GM18907 (cell line): ENCODE measurements at regions not wholly inside any gene's neighbourhood (a gene's known extent, or its start where the extent isn't known, plus 50 kb on each side); places are given as distances from the start of the nearest gene placed in this dataset.
A peak's percentile ranks its signal among the peaks of the same experiment; 100 is the strongest.
"Not testable (repeated sequence)": the region's sequence is repeated elsewhere in the genome, so short reads cannot be mapped to it uniquely, and the experiment has no call there.

Source experiments
- ATAC-seq: cut with Tn5 transposase; IDR thresholded peaks from one replicate; pipeline ENCODE4 v1.9.1; 2021; ENCODE audit warnings: mild to moderate bottlenecking, moderate library complexity; ENCODE audit not compliant: unreplicated experiment

DNA sequence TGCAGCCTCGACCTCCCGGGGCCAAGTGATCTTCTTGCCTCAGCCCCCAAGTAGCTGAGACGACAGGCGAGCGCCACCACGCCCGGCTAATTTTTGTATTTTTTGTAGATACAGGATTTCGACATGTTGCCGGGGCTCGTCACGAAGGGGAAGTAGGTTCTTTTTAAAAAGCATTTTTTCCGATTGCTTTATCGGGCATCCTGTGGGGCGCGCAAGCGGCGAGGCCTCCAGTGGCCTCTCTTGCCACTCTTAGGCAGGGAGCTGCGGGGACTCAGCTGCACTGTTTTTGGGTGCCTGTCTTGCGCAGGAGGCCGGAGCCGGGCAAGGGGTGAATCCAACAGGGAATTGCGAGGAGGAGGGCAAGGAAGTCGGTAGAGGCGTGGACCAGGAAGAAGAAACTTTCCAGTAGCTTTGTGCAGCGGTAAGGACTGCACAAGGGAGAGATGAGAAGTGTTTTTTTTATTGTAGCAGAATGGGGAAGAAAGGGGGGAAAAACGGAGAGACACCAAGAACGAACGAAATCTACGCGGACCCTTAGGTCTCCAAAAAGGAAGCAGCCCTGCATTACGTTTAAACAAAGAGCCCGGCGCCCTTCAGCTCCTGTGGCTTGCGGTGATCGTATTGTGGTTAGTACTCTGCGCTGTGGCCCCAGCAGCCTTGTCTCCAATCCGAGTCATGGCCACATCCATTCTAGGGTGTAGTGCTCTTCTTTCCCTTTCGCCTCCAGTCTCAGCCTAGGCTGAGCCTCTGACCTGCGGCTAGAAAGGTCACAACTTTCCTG, 164.8 kb downstream of the PPIAL4G start:
- ATAC-seq: peak; percentile 63

DNA sequence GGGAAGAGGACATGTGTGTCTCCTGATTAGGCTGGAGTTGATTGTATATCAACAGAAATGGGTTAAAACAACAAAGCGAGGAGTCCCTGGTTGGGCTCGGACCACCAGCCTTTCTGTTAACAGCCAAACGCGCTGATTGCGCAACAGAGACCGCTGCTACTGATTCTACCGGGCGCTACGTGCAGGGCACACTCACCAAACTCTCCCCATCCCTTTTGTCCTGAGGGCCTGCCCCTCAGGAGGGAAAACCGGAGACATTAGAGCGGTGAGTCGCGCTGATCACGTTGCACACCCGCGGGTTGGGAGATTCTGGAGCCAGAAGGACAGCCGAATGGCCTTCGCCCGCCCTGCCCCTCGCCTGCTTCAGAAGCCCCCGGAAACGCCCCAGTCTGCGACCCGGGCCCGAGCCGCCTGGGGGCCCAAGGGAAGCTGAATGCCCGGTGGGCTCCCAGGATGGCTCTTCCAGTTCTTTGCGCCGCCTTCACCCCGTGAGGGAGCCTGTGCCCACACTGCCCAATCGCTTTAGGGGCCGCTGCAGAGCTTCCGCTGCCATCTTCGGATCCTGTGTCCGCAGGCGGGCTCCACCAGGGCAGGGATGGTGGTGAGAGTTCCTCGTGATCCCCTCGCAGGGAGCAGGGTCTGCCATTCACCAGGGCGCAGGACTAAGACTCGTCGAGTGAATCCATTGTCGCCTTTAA, 165.4 kb upstream of the NBPF11 start:
- ATAC-seq: no peak

DNA sequence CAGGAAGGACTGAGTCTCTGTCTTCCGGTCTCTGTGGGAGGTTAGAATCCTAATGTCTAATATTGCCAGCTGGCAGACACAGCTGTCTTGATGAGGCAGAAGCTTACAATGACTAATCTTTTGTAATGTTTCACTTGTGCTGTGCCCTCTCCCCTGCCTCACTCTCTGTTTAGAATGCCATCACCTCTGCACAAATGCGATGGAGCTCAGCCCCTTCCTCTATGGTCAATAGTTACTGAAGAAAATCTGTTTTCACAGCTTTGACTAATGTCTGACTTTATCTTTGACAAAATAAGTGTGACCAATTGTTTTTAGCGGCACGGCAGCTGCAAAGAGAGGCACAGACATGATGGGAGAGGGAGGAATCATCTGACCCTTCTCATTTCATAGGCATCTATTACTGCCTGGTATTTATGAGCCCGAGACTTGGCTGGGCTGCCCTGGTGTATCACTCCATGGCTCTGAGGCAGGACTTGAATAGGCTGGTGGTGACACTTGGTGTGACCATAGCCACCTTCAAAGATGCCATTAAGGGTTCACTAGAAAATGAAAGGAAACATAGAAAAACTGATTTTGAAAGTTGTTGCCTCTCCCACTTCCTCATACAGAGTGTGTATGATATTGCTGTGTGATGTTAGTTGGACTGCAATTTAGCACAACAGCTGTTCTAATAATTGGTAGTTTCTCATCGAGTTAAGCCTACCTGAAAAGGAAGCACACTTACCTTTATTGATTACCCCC, 163.2 kb upstream of the NBPF11 start:
- ATAC-seq: peak; percentile 72

DNA sequence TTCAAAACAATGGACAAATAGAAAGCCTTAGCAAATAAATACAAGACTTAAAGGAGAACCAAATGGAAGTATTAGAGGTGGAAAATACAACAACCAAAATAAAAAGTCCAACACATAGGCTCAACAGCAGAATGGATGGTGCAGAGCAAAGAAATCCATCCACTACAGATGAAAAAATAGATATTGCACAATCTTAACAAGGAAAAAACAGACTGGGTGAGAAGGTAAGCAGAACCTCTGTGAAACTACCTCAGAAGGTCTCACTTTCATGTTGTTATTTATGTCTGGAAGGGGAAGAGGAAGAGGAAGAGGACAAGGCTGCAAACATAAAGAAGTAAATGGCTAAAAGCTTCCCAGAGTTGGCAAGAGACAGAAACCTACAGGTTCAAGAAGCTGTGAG, 158.7 kb upstream of the NBPF11 start:
- no peak for ATAC-seq

DNA sequence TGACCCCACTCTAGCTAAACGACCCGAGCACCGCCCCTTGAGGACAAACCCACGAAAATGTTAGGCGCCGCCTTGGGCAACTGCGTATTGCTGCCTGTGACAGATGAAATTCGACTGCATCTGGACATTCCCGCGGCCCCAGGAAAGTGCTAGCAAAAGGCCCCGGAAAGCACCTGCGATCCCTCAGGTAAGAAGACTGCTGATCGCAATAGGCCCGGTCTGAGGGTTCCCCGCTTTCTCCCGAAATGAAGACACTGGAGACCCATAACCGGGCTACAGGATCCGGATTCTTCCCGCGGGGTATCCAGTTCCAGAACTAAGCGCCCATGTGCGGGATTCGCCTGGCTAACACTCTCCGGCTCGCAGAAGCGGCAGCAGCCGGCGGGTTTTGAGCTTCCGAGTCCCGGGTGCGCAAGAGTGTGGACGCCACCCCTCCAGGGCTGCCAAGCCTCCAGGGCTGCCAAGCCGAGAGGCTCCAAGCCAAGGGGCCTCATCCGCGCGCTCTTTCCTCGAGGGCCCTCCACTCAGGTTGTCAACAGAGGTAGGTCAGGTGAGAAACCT, 157.9 kb upstream of the NBPF11 start:
- ATAC-seq: no peak

DNA sequence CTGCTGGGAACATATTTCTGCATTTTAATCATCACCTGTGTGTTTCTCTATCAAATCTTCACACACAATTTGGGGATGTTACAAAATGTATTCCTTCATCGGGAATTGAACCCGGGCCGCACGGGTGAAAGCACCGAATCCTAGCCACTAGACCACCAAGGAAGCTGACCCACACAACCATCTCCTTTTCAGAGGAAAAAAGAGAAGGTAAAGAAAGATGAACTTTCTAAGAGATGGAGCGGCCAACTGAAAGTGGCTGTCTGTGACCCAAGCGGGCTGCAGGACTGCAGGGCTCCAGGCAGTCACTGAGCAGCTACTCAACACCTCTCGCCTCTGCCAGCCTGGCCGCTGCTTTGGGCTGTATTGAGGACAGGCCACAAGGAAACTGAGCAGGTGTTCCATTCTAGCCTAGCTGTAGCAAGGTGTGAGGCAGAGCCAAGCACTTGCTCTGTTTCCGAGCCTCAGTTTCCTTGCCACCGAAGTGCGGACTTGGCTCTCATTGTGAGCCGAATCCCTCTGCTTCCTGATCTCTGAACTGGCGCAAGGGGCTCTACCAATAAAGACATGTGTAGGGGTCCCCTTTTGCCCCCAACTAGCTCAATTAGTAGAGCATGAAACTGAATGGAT, 156.9 kb upstream of the NBPF11 start:
- no peak for ATAC-seq

DNA sequence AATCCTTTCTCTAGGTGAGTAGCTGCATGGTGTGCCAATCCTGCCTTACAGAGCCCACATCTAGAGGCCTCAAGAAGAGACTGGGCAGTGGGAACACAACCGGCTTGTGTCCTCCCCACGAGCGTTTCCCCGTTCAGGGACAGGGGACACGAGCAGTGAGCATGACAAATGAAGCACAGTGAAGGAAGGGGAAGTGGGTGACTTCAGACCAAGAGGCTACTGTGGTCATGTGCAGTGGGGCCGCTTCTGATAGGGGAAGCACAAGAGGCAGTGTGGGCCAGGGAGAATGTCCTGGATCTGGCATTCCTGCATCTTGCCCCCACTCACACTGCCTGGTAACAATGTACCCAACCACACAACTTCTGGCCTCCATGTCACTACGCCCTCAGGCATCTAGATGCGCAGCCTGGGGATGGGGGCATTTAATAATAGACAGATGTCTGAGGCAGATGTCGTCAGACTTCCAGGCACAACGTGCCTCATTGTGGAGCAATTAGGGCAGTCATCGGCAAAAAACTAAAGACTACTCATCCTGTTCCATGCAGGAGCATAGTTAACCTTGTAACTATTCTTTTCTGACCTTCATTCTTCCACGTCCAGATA, 155.6 kb upstream of the NBPF11 start:
- ATAC-seq: no peak

DNA sequence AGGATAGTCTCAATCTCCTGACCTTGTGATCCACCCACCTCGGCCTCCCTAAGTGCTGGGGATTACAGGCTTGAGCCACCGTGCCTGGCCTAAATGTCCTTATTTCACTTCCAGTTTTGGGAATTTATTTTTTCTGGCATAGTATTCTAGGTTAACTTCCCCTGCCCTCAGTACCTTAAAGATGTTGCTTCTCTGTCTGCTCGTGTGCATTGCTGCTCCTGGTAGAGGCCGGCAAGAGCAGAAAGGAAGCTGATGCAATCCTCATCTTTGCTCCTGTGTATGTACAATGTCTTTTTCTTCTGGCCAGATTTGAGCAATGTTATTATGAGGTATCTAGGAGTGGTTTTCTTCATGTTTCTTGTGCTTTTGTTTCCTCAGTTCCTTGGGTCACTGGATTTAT, 152.9 kb upstream of the NBPF11 start:
- not testable (repeated sequence) for ATAC-seq

DNA sequence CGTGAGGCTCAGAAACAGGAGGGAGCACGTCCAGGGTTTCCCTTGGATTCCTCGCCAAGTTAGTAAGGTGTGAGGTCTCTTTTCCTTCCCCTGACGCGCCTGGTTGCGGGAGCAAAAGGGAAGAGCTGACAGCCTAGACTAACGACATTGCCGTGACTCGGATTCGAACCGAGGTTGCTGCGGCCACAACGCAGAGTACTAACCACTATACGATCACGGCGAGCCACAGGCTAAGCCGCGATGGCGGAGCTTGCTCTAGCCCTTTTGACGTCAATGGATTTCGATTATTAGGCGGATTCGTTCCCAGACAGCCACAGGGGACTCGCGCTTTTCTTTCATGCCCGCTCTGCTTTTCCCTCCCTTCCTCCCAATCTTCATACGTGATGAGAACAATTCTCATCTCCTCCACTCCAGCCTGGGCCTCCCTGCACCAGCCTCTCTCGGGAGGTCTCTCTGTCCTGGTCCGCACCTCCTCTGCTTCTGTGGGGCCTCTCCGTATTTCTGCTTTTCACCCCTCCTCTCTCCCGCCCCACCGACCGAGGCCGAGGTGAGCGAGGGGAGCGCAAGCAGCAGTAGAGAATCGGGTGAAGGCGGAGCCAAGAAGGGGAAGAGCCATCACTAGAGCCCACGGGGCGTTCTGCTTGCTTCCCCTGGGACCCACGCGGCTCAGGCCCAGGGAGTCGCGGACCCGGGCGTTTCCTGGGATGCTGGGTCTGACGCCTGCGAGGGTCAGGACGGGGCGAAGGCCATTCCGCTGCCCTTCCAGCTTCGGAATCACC, 150.7 kb upstream of the NBPF11 start:
- ATAC-seq: peak; percentile 74

DNA sequence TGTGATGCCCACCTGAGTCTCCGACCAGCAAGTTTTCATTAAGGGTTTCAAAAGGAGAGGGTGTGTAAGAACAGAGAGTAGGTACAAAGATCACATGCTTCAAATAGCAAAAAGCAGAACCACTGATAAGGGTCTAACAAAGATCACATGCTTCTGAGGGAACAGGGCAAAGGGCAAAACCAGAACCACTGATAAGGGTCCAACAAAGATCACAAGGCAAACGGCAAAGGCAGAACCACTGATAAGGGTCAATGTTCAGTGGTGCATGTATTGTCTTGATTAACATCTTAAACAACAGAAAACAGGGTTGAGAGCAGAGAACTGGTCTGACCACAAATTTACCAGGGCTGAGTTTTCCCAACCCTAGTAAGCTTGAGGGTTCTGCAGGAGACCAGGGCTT, 145.8 kb upstream of the NBPF11 start:
- ATAC-seq: not testable (repeated sequence)

DNA sequence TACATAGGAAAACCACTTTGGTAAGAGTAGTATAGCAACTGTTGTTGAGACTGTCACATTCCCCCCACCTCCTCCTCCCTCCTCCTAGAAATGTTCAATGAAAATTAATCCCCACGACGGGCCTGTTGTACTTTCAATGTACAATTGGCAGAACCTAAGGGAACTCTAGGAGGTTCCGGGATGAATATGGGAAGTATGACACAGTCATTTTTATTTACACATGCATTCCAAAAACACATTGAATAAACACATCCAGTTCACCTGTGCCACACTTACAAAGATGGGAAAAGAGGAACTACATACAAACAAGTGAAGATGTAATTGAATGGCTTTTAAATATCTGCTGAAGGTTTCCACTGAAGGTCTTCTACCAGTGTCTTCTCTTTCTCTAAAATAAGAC, 144.4 kb upstream of the NBPF11 start:
- ATAC-seq: no peak

DNA sequence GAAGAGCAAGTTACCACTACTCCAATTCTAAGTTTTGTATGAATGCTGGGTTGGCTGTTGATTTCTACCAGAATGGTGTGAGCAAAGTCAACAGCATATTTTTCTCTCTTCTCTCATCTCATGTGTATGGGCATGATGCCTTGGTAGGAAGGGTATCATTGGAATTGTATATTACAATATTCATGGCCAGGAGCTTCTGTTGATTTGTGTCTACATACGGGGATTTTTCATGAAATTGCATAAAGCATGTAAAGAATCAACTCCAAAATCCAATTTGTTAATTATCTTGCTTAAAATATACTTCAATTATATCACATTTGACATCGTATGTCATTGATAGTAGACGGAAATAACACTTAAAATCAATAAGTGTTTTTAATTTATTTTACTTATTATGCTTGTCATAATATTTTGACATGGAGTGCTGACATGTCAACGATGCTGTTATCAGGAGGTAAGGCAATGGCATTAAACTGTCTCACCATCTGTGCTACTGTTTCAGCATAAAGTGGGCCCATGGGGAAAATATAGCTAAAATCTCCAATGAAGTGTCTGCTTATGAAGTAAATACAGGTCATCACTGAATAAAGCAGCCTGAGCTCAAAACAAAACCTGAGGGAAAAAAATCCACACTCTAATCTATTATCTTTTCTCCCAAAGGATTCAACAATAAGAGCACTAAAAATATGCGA, 142.2 kb upstream of the NBPF11 start:
- ATAC-seq: no peak

DNA sequence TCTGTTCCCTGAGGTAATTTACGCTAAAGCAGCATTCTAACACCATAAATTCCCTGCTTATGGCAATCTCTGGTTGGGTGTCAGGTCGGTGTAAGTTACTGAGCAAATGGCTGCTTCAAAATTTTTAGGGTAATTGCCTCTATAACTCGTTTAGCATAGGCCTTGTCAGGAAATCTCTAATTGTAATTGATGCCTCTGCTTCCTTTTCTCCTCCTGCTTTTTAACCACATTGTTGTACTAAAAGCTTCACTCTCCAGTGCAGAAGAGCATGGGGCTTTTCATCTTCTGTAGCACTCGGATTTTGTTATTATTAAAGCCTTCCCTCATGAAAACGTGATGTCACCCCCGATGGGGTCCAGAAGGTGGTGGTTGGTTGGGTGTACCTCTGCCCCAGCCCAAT, 141.6 kb upstream of the NBPF11 start:
- no peak for ATAC-seq

DNA sequence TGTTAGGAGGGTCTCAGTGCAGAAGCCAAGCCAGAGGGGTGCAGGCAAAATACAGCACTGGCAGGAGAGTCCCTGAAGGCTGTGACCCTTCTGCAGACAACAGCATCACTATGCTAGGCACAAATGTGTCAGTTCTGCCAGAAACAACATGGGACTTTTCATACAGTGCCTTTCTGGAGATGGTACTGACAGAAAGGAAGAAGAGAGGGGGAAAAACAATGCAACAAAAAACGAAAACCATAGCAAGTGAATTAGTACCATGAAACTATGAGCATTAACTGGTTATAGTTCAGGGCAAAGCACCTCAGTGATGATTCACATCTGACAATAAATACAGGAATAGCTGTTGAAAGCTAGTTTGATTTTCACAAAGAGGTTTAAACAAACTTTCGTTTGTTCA, 140.8 kb upstream of the NBPF11 start:
- ATAC-seq: no peak

DNA sequence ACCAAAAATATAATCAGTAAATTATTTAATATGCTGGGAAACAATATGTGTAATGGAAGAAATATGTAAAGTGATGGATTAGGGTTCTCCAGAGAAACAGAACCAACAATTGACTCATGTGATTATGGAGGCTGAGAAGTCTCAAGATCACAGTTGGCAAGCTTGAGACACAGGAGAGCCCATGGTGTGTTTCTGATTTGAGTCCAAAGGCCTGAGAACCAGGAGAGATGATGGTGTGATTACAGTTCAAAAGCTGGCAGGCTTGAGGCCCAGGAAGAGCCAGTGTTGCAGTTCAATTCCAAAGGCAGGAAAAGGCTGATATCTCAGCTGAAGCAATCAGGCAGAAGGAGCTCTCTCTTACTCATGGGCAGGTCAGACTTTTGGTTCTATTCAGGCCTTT, 138.8 kb upstream of the NBPF11 start:
- ATAC-seq: no peak

DNA sequence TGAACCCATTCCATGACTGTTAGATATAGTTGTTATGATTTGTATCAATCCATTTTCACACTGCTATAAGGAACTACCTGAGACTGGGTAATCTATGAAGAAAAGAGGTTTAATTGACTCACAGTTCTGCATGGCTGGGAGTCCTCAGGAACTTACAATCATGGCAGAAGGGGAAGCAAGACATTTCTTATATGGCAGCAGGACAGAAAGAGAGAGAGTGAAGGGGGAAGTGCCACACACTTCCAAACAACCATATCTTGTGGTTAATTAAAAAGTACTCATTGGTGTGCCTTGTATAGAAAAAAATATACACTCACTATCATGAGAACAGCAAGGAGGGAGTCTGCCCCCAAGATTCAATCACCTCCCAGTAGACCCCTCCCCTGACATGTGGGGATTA, 137.6 kb upstream of the NBPF11 start:
- no peak for ATAC-seq

DNA sequence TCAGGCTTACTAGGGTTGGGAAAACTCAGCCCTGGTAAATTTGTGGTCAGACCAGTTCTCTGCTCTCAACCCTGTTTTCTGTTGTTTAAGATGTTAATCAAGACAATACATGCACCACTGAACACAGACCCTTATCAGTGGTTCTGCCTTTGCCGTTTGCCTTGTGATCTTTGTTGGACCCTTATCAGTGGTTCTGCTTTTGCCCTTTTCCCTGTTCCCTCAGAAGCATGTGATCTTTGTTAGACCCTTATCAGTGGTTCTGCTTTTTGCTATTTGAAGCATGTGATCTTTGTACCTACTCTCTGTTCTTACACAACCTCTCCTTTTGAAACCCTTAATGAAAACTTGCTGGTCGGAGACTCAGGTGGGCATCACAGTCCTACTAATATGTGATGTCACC, 133.9 kb upstream of the NBPF11 start:
- not testable (repeated sequence) for ATAC-seq

DNA sequence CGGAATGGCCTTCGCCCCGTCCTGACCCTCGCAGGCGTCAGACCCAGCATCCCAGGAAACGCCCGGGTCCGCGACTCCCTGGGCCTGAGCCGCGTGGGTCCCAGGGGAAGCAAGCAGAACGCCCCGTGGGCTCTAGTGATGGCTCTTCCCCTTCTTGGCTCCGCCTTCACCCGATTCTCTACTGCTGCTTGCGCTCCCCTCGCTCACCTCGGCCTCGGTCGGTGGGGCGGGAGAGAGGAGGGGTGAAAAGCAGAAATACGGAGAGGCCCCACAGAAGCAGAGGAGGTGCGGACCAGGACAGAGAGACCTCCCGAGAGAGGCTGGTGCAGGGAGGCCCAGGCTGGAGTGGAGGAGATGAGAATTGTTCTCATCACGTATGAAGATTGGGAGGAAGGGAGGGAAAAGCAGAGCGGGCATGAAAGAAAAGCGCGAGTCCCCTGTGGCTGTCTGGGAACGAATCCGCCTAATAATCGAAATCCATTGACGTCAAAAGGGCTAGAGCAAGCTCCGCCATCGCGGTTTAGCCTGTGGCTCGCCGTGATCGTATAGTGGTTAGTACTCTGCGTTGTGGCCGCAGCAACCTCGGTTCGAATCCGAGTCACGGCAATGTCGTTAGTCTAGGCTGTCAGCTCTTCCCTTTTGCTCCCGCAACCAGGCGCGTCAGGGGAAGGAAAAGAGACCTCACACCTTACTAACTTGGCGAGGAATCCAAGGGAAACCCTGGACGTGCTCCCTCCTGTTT, 128.9 kb upstream of the NBPF11 start:
- ATAC-seq: peak; percentile 78
